ENCODE measurements at regions not wholly inside any gene's neighbourhood (a gene's known extent, or its start where the extent isn't known, plus 50 kb on each side); places are given as distances from the start of the nearest gene placed in this dataset.
"Not testable (repeated sequence)": the region's sequence is repeated elsewhere in the genome, so short reads cannot be mapped to it uniquely, and the experiment has no call there.

DNA sequence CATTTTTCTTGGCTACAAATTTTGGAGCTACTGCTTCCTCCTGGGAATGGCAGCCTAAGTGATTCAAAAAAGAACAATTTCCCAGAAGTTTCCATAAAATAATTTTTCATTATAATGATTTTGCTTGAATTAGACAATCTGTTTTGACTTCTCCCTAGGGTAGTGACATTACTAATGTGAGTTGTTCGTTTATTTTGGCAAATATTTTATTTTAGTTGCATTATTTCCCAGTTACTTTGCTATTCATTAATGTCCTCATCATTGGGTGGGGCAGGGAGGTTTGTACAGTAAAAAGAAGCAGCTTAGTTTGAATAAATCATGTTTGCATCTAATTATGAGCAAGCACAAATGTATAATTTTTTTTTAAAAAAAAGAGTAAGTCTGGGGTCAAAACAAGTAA is 686.6 kb downstream of the ROBO2 start:
- 21 to 34% (median 28%) methylated on average over 1 of the region's 1 CpG for WGBS, 4 donors
- intact Hi-C loops (cut with DNase I) = no loop called here
- Histone ChIP-seq H3K27me3 (no peaks in the 10 kb centered on the region), H3K27ac (no peak overlapping the region), H3K36me3 (replicated peaks in 1 of 2) (no peaks in the 10 kb centered on the region), H3K4me3 (no peak overlapping the region), H3K9me3 (replicated peaks in 1 of 3) (no peaks in the 10 kb centered on the region), H3K4me1 (replicated peaks in 1 of 2) (no peaks in the 10 kb centered on the region)
- DNase-seq = no peak
- TF ChIP-seq POLR2A (IDR thresholded peaks at IDR 0.05) = no peak
- TF ChIP-seq, protein P1, sequence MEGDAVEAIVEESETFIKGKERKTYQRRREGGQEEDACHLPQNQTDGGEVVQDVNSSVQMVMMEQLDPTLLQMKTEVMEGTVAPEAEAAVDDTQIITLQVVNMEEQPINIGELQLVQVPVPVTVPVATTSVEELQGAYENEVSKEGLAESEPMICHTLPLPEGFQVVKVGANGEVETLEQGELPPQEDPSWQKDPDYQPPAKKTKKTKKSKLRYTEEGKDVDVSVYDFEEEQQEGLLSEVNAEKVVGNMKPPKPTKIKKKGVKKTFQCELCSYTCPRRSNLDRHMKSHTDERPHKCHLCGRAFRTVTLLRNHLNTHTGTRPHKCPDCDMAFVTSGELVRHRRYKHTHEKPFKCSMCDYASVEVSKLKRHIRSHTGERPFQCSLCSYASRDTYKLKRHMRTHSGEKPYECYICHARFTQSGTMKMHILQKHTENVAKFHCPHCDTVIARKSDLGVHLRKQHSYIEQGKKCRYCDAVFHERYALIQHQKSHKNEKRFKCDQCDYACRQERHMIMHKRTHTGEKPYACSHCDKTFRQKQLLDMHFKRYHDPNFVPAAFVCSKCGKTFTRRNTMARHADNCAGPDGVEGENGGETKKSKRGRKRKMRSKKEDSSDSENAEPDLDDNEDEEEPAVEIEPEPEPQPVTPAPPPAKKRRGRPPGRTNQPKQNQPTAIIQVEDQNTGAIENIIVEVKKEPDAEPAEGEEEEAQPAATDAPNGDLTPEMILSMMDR (IDR thresholded peaks at IDR 0.05) = no peak

GRCh38 chr3:77746048-77746447 is 706.1 kb downstream of the ROBO2 start:
- H3K27me3 ChIP-seq = no peaks in the 10 kb centered on the region
- intact Hi-C loops (cut with DNase I) = no loop called here
- no peaks in the 10 kb centered on the region for H3K36me3 ChIP-seq (replicated peaks in 1 of 2)
- no peaks in the 10 kb centered on the region for H3K9me3 ChIP-seq (replicated peaks in 1 of 3)
- no peak for DNase-seq
- WGBS, 4 donors = 84 to 96% (median 92%) methylated on average over 1 of the region's 1 CpG
- H3K27ac ChIP-seq = no peak overlapping the region
- no peak for TF ChIP-seq POLR2A (IDR thresholded peaks at IDR 0.05)
- TF ChIP-seq, protein P1 (IDR thresholded peaks at IDR 0.05) = no peak
- H3K4me3 ChIP-seq = no peak overlapping the region
- H3K4me1 ChIP-seq (replicated peaks in 1 of 2) = no peaks in the 10 kb centered on the region

- TF ChIP-seq, protein P1 (IDR thresholded peaks at IDR 0.05) = no peak
- TF ChIP-seq POLR2A (IDR thresholded peaks at IDR 0.05) = no peak
- H3K36me3 ChIP-seq (replicated peaks in 1 of 2) = no peaks in the 10 kb centered on the region
- H3K9me3 ChIP-seq (replicated peaks in 1 of 3) = no peaks in the 10 kb centered on the region
- intact Hi-C loops (cut with DNase I) = no loop called here
- H3K27ac ChIP-seq = no peak overlapping the region
- no peak overlapping the region for H3K4me3 ChIP-seq
- no peak for DNase-seq
- no peaks in the 10 kb centered on the region for H3K4me1 ChIP-seq (replicated peaks in 1 of 2)
- no peaks in the 10 kb centered on the region for H3K27me3 ChIP-seq
Measured at GRCh38 chr3:77746892-77747291, 707.0 kb downstream of the ROBO2 start.

GRCh38 chr3:77756397-77756975 is 716.6 kb downstream of the ROBO2 start:
- H3K4me3 ChIP-seq; H3K4me1 ChIP-seq (replicated peaks in 1 of 2); H3K27me3 ChIP-seq; DNase-seq; intact Hi-C loops (cut with DNase I); H3K36me3 ChIP-seq (replicated peaks in 1 of 2); H3K27ac ChIP-seq; H3K9me3 ChIP-seq (replicated peaks in 1 of 3): not testable (repeated sequence)
- WGBS, 4 donors = 65 to 90% (median 84%) methylated on average over 6 of the region's 6 CpGs

GRCh38 chr3:77772459-77772858 is 732.6 kb downstream of the ROBO2 start:
- no peak overlapping the region for H3K4me3 ChIP-seq
- no peaks in the 10 kb centered on the region for H3K36me3 ChIP-seq (replicated peaks in 1 of 2)
- no peaks in the 10 kb centered on the region for H3K9me3 ChIP-seq (replicated peaks in 1 of 3)
- no peaks in the 10 kb centered on the region for H3K27me3 ChIP-seq
- TF ChIP-seq POLR2A (IDR thresholded peaks at IDR 0.05) = no peak
- TF ChIP-seq, protein P1 (IDR thresholded peaks at IDR 0.05) = no peak
- intact Hi-C loops (cut with DNase I) = no loop called here
- no peak for DNase-seq
- no peak overlapping the region for H3K27ac ChIP-seq
- H3K4me1 ChIP-seq (replicated peaks in 1 of 2) = no peaks in the 10 kb centered on the region
- WGBS, 4 donors = 69 to 87% (median 80%) methylated on average over 1 of the region's 1 CpG

Data from adrenal gland (tissue), 9 donors.